ENCODE measurements at regions not wholly inside any gene's neighbourhood (a gene's known extent, or its start where the extent isn't known, plus 50 kb on each side); places are given as distances from the start of the nearest gene placed in this dataset.
"Not testable (repeated sequence)": the region's sequence is repeated elsewhere in the genome, so short reads cannot be mapped to it uniquely, and the experiment has no call there.

DNA sequence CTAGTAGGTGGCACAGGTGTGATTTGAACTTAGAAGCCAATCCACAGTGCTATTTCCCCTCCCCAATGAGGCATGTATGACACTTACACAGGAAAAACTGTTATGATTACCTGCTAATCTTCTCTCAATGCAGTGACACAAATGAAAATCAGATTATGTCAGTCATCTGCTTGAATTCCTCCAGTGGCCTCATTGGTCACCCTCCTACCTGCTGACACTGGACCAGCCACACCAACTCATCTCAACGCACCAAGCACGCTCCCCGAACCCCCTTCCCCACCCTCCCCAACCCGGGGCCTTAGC is 82.2 kb upstream of the SEC11C start:
- no peak for DNase-seq

GRCh38 chr18:59057969-59058368 is 81.7 kb upstream of the SEC11C start:
- DNase-seq: peak in 11 of 56 donors; percentile 4 to 56 (median 20)

- DNase-seq: no peak
Observed at GRCh38 chr18:59059140-59059539, 80.5 kb upstream of the SEC11C start.

DNA sequence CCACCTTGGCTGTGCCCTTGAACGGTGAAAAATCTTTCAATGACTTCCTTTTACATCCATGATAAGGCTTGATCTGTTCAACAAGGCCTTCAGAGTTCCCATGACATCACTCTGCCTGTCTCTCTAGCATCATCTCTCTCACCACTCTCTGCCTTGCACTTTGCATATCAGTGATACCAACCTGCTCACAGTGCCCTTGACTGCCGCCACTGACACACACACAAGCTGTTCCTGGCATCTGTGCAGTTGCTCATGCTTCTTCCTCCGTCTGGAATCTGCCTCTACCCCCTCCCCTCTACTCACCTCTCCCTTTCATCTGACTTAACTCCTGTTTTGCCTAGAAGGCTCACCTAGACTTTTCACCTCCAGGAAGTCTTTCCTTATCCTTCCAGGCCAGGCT is 79.1 kb upstream of the SEC11C start:
- DNase-seq: no peak

DNA sequence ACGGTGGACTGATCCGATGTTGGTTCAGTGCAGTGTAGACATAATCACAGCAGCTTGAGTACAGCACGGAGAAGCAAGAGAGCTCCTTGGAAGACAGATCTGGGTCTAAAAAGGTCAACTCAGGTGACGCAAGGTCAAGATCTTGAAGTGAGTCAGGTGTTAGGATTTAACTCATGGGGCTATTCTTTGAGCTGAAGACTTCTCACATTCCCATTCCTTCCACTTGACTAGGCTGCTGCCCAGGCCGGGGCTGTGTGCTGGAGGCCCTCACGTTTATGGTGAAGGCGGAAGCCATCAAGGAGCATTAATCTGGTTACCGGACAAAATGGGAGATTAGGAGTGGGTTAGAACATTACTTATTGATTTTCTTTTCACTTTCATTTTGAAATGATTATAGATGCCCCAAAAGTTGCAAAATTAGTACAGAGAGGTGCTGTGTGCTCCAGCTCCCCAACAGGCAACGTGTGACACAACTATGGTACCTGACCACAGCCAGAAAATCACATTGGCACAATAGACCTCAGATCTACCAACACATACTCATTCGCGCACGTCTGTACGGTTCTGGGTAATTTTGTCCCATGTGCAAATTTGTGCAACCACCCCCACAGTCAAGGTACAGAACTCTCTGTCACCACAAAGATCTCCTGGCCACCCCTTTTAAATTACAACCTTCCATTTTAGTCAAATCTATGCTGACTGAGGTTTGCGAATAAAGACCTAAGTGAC is 77.6 kb upstream of the SEC11C start:
- DNase-seq: no peak

- DNase-seq: no peak
Observed at GRCh38 chr18:59062643-59063006, 77.1 kb upstream of the SEC11C start.

- DNase-seq: no peak
Observed at GRCh38 chr18:59063300-59063906, 76.3 kb upstream of the SEC11C start.

GRCh38 chr18:59063912-59064311 is 75.8 kb upstream of the SEC11C start:
- no peak for DNase-seq

DNA sequence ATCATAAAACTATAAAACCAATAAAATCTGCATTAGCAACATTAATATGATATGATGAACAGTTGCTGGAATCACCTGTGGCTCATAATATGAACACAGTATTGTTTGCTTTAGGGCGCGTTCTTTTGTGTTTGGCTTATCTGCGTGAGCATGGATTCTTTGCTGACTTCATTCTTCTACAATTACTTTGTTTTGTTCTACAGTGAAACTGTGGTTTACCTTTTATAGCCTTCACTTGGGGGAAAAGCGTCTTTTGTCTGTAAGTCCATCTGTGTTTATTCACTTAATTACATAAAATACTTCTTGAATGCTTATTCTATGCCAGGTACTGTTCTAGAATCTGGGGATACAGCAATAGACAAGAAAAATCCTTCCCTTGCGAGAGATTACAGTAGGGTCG is 74.0 kb upstream of the SEC11C start:
- no peak for DNase-seq

DNA sequence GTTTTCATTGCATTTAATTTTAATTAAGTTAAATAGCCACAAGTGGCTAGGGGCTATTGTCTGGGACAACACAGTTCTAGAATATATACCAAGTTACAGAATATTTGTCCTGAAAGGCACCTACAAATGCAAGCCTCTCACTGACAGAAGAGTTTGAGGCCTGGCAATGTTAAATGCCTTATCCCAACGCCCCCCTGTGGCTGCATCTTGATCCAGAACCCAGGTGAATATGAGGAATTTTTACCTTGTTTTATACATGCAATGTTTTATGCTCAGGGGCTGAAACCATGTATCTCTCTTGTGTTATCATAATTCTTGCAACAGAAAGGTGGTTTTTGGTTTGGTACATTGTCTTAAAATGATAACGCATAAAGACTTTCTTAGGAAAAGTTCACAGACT is 71.8 kb upstream of the SEC11C start:
- peak in 2 of 56 donors; percentile 5 to 11 for DNase-seq

DNA sequence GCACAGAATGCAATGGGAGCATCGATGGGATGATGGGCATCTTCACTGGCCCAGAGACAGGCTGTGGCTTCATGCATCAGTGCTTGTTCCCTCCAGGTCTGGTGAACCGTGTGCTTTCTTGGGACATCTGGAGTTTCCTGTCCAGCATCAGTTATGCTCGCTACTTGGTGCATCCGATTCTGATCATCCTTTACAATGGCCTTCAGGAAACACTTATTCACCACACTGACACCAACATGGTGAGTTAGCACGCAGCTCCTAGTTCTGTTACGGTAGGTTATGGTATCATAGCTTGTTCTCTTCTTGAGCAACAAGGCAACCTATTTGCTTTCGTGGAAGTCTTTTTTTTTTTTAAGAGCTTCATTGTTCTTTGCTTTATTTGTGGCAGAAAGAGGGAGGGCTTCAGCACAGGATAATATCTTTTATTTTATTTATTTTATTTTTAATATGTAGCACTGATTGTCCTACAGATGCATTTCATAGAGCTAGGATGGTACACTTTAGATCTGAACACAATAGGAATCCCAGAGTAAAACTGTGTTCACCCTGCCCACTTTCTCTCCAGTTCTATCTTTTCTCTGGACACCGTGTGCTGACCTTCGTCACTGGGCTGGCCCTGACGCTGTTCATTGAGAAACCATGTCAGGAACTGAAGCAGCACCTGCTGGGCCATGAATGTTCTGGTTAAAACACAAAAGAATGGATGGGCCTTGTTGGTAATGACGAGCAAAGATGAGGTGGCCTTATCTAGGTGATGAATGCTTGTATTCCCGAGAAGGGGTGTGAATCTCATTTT is 71.2 kb upstream of the SEC11C start:
- DNase-seq: no peak

GRCh38 chr18:59070181-59070912 is 69.3 kb upstream of the SEC11C start:
- peak in 55 of 56 donors; percentile 2 to 90 (median 62) for DNase-seq

DNA sequence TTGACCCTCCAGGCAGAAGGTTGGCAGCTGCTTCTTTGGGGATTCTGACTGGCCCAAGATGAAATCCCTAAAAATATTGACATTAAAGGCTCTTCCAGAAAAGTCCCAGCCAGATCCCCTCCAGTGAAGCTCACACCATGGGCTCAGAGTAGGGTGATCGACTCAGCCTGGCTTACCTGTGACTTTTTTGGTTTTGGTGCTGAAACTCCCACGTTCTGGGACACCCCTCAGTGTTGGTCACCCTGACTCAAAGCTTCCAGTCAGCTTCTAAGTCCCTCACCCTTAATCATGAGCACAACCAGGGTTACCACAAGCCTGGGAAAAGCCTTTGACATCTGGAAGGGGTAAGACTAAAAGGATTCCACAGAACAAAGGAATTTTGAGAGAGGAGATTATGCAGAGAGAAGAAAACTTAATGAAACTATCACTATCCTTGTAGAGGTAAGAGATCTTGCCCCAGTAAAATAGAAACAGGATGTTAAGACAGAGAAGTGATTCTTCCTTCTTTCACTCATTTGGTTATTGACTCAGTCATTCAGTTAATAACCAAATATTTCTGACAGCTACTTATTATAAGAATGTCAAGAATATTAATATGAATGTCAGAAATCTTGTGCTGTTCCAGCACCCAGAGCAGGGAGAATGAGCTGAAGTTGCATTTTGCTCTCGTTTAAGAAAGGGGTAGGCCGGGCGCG is 66.8 kb upstream of the SEC11C start:
- DNase-seq: no peak

- no peak for DNase-seq
Observed at GRCh38 chr18:59075923-59076322, 63.8 kb upstream of the SEC11C start.

- DNase-seq: no peak
Observed at GRCh38 chr18:59079264-59079663, 60.4 kb upstream of the SEC11C start.

DNA sequence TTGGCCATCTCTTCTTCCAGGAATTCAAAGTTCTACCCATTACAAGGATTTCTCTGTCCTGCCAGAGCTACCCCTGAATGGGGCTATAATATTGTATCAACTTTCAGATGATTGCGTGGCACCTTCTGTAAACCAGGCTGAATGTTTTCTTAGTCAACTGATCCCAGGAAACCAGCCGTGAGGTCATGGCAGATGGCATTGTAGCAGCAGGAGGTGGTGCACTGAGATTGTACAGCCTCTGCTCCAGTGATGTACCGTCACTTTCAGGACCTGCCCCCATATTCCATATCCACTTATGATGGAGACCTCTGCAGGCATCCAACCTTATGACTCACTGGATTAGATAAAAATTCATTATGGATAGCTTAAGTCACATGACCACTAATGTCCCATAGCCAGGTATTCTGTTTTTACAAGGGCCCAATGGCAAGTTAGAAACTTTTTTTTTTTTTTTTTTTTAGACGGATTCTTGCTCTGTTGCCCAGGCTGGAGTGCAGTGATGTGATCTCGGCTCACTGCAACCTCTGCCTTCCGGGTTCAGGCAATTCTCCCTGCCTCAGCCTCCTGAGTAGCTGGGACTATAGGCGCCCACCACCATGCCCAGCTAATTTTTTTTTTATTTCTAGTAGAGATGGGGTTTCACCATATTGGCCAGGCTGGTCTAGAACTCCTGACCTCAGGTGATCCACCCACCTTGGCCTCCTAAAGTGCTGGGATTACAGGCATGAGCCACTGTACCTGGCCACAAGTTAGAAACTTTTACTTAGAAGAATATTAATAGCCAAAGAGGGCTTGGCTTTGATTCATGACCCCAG is 59.8 kb upstream of the SEC11C start:
- not testable (repeated sequence) for DNase-seq

DNA sequence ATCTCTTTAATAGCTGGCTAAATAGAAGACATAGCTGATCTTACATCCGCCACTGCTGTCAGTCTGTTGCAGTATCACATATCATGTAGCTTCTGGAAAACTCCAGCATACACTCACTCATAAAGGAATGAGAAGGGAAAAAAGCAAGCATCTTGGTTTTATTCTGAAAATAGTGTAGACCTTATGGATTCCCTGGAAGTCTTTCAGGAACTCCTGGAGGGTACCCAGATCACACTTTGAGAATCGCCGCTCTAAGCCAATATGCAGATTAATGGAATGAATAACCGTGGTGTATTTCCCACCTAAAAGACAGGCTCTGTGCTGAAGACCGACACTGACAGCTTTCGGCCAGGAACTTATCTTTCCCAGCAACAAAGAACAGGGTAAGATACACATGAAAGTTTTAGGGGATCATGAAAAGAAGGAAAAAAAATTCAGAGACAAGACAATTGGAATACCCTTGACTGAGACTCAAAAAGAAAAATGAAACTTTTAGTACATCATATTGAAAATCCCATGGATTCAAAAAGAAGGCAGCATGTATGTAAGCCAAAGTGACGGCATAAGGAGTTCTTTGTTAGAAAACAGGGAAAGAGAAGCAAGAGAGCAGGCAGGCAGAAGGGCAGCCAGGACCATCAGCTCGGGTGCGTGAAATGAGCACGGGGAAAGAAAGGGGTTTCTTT is 56.4 kb upstream of the SEC11C start:
- DNase-seq: no peak

GRCh38 chr18:59085126-59085794 is 54.4 kb upstream of the SEC11C start:
- DNase-seq: no peak

- DNase-seq: no peak
Observed at GRCh38 chr18:59085797-59086196, 53.9 kb upstream of the SEC11C start.
